HCT116 (cell line): ENCODE measurements at regions not wholly inside any gene's neighbourhood (a gene's known extent, or its start where the extent isn't known, plus 50 kb on each side); places are given as distances from the start of the nearest gene placed in this dataset.

Source experiments
- ATAC-seq: fragments of 200-7000 bp; cut with Tn5 transposase; 2 replicates; pipeline ENCODE4 v1.9.1; 2020; ENCODE audit warnings: mild to moderate bottlenecking, moderate library complexity
- BruUV-seq: library from RNA; stranded (reverse); fragments of 400-500 nt; replicated peaks from 2 replicates; lab custom pipeline; 2021; lab: Mats Ljungman, UMichigan
- CTCF ChIA-PET: fragments of 300-600 bp; sonication (Branson Sonifier 250); formaldehyde crosslinking; loops from one replicate; lab custom pipeline; 2021; ENCODE audit warnings: antibody characterized with exemption; lab: Charles Lee
- POLR2A ChIA-PET: fragments of 300-600, 350-600 bp; sonication (Branson Sonifier 250); formaldehyde crosslinking; loops from one replicate; lab custom pipeline; 2021; ENCODE audit warnings: antibody characterized with exemption; lab: Charles Lee
- RAD21 ChIA-PET, 2 experiments: fragments of 300-600 bp; sonication (Branson Sonifier 250); formaldehyde crosslinking; loops; one replicate each; lab custom pipeline; 2023; ENCODE audit warnings: low total read pairs in 2 of 2; ENCODE audit not compliant: uncharacterized antibody in 2 of 2, unreplicated experiment in 2 of 2, low non-redundant PET in 1 of 2; lab: Charles Lee
- DNase-seq: peaks from one replicate; pipeline ENCODE4 v3.0.0-alpha.2; 2010; ENCODE audit warnings: low read depth, low spot score
- H2AFZ ChIP-seq: fragments of 200-600 bp; shearing (Covaris generic), sonication (generic); 2 replicates; pipeline ENCODE4 v1.6.1; 2017; ENCODE audit warnings: low read depth, mixed run types, mixed read lengths, antibody characterized with exemption, low read length; ENCODE audit not compliant: poor library complexity, severe bottlenecking
- H3K27ac ChIP-seq: 2 replicates; pipeline ENCODE4 v1.5.1; 2012; ENCODE audit warnings: low read depth, low read length
- H3K27me3 ChIP-seq: fragments of 200-600 bp; sonication (generic); 2 replicates; pipeline ENCODE4 v1.6.1; 2016; ENCODE audit warnings: mixed run types, low read length, mixed read lengths; ENCODE audit not compliant: insufficient read depth
- H3K36me3 ChIP-seq, 2 experiments: fragments of 200-500 bp in 1 of 2; fragments of 200-600 bp in 1 of 2; sonication (Bioruptor generic) in 1 of 2; sonication (generic) in 1 of 2; 2 replicates each; pipeline versions ENCODE4 v1.5.1 to v1.6.1; 2014 to 2016; ENCODE audit warnings: low read length in 2 of 2, inconsistent platforms in 1 of 2, mixed read lengths in 1 of 2, mixed run types in 1 of 2; ENCODE audit not compliant: insufficient read depth in 2 of 2, control insufficient read depth in 1 of 2
- H3K4me1 ChIP-seq, 2 experiments: fragments of 200-600 bp in 1 of 2; sonication (generic) in 1 of 2; 2 replicates each; pipeline versions ENCODE4 v1.5.1 to v1.6.1; 2012 to 2017; ENCODE audit warnings: low read length in 2 of 2, inconsistent platforms in 1 of 2, mild to moderate bottlenecking in 1 of 2, mixed read lengths in 1 of 2, mixed run types in 1 of 2, moderate library complexity in 1 of 2; ENCODE audit not compliant: insufficient read depth in 2 of 2, control insufficient read depth in 1 of 2
- H3K4me2 ChIP-seq: fragments of 200-600 bp; sonication (generic); 2 replicates; pipeline ENCODE4 v1.6.1; 2017; ENCODE audit warnings: mixed run types, low read length, mixed read lengths
- H3K4me3 ChIP-seq, 2 experiments: fragments of 200-600 bp in 1 of 2; sonication (generic) in 1 of 2; replicated peaks in 1 of 2; 2 replicates each; pipeline ENCODE4 v1.5.1; 2011 to 2016; ENCODE audit warnings: low read length in 2 of 2, control low read depth in 1 of 2, low read depth in 1 of 2, mild to moderate bottlenecking in 1 of 2, mixed read lengths in 1 of 2, mixed run types in 1 of 2
- H3K79me2 ChIP-seq: fragments of 200-600 bp; sonication (generic); 2 replicates; pipeline ENCODE4 v1.6.1; 2017; ENCODE audit warnings: mild to moderate bottlenecking, mixed run types, low read length, moderate library complexity, mixed read lengths; ENCODE audit not compliant: insufficient read depth
- H3K9ac ChIP-seq: fragments of 200-600 bp; sonication (generic); 2 replicates; pipeline ENCODE4 v1.6.1; 2016; ENCODE audit warnings: low read length, mixed read lengths
- H3K9me2 ChIP-seq: fragments of 200-600 bp; sonication (generic), shearing (Covaris generic); 2 replicates; pipeline ENCODE4 v1.6.1; 2017; ENCODE audit warnings: mixed run types, mild to moderate bottlenecking, moderate library complexity; ENCODE audit not compliant: insufficient read depth
- H3K9me3 ChIP-seq, 2 experiments: fragments of 200-500 bp in 1 of 2; fragments of 200-600 bp in 1 of 2; sonication (Bioruptor generic) in 1 of 2; sonication (generic) in 1 of 2; 2 replicates each; pipeline ENCODE4 v1.6.1; 2014 to 2017; ENCODE audit warnings: low read length in 2 of 2, mixed read lengths in 2 of 2, inconsistent platforms in 1 of 2, low read depth in 1 of 2, mild to moderate bottlenecking in 1 of 2, mixed run types in 1 of 2, moderate library complexity in 1 of 2; ENCODE audit not compliant: control insufficient read depth in 1 of 2, insufficient read depth in 1 of 2
- H4K20me1 ChIP-seq: fragments of 200-600 bp; sonication (generic), shearing (Covaris generic); 2 replicates; pipeline ENCODE4 v1.6.1; 2017; ENCODE audit warnings: mixed run types, mild to moderate bottlenecking, moderate library complexity; ENCODE audit not compliant: insufficient read depth
- ELF1 ChIP-seq: IDR thresholded peaks from 2 replicates; pipeline ENCODE4 v1.6.1; 2012; ENCODE audit warnings: low read depth, borderline replicate concordance
- POLR2AphosphoS5 ChIP-seq: IDR thresholded peaks from 2 replicates; pipeline ENCODE4 v1.6.1; 2011; ENCODE audit warnings: mild to moderate bottlenecking, low read depth, low read length, moderate library complexity
- SIN3A ChIP-seq: IDR thresholded peaks from 2 replicates; pipeline ENCODE4 v1.6.1; 2012; ENCODE audit warnings: low read depth
- SP1 ChIP-seq: IDR thresholded peaks from 2 replicates; pipeline ENCODE4 v1.6.1; 2012; ENCODE audit warnings: low read depth
- TCF7L2 ChIP-seq: IDR thresholded peaks from 2 replicates; pipeline ENCODE4 v1.7.0; 2011; ENCODE audit warnings: borderline replicate concordance, inconsistent platforms; ENCODE audit not compliant: insufficient read depth, insufficient read length; ENCODE audit errors: extremely low read depth
- ZFX ChIP-seq: fragments of 450-650 bp; IDR thresholded peaks from 2 replicates; pipeline ENCODE4 v1.6.1; 2017
- intact Hi-C: fragments of 100-400 bp; cut with micrococcal nuclease; formaldehyde crosslinking; loops from 2 replicates; pipeline ENCODE4 v1.10.0; 2022
- TF ChIP-seq, protein P1 (sequence below): IDR thresholded peaks from 2 replicates; pipeline ENCODE4 v1.6.1; 2012
- TF ChIP-seq, protein P2 (sequence below): IDR thresholded peaks from 2 replicates; pipeline ENCODE4 v1.6.1; 2012
- TF ChIP-seq, protein P3 (sequence below): IDR thresholded peaks from 2 replicates; pipeline ENCODE4 v1.6.1; 2012; ENCODE audit warnings: low read depth

DNA sequence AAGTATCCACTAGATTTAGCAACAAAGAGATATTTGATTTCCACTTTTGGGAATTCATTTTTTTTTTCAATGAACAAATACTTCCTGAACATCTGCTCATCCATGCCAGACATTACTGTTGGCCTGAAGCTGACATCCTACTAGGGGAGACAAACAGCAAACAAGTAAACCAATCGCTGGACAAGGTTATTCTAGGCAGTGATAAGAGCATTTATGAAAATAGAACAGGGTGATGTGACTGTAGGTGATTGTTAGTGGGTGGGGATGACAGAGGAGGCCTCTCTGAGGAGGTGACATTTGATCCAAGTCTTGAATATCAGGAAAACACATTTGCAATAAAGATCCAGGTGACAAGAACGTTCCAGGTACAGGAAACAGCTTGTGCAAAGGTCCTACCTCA, 89.1 kb upstream of the FAM180A start (continued):
- TF ChIP-seq, protein P1, sequence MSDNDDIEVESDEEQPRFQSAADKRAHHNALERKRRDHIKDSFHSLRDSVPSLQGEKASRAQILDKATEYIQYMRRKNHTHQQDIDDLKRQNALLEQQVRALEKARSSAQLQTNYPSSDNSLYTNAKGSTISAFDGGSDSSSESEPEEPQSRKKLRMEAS: no peak
- TF ChIP-seq SP1: no peak

DNA sequence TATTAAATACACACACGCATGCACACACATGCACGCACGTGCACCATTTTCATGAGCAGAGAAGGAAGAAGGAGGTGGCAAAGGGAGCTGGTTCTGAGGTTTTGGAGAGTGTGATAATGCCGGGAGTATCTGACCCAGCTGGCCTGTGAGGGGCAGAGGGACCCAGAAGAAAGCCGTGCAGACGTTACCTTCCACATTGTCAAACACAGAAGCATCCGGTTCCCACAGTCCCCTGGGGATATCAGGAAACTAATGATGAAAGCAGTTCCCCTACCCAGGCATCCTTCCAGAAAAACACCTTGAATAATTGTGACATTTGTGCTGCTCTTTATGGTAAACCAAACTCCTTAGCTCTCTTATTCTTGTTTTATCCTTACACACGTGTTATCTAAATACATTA, 85.7 kb upstream of the FAM180A start:
- H3K27ac ChIP-seq: no peak overlapping the region
- no peaks in the 10 kb centered on the region for H3K36me3 ChIP-seq
- RAD21 ChIA-PET: no interaction called here
- peaks cover 5% of the 10 kb centered on the region; the same call in 1 of the 2 replicates for H3K27me3 ChIP-seq
- DNase-seq: no peak
- POLR2A ChIA-PET: no interaction called here
- intact Hi-C loops: no loop called here
- TF ChIP-seq ZFX (no peak), SP1 (no peak), POLR2AphosphoS5 (no peak), SIN3A (no peak), TCF7L2 (no peak), ELF1 (no peak)
- TF ChIP-seq, protein P1: no peak
- TF ChIP-seq, protein P2, sequence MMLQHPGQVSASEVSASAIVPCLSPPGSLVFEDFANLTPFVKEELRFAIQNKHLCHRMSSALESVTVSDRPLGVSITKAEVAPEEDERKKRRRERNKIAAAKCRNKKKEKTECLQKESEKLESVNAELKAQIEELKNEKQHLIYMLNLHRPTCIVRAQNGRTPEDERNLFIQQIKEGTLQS: no peak
- TF ChIP-seq, protein P3, sequence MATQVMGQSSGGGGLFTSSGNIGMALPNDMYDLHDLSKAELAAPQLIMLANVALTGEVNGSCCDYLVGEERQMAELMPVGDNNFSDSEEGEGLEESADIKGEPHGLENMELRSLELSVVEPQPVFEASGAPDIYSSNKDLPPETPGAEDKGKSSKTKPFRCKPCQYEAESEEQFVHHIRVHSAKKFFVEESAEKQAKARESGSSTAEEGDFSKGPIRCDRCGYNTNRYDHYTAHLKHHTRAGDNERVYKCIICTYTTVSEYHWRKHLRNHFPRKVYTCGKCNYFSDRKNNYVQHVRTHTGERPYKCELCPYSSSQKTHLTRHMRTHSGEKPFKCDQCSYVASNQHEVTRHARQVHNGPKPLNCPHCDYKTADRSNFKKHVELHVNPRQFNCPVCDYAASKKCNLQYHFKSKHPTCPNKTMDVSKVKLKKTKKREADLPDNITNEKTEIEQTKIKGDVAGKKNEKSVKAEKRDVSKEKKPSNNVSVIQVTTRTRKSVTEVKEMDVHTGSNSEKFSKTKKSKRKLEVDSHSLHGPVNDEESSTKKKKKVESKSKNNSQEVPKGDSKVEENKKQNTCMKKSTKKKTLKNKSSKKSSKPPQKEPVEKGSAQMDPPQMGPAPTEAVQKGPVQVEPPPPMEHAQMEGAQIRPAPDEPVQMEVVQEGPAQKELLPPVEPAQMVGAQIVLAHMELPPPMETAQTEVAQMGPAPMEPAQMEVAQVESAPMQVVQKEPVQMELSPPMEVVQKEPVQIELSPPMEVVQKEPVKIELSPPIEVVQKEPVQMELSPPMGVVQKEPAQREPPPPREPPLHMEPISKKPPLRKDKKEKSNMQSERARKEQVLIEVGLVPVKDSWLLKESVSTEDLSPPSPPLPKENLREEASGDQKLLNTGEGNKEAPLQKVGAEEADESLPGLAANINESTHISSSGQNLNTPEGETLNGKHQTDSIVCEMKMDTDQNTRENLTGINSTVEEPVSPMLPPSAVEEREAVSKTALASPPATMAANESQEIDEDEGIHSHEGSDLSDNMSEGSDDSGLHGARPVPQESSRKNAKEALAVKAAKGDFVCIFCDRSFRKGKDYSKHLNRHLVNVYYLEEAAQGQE: no peak
- TF ChIP-seq, all 23 proteins: peak for 0
- Histone ChIP-seq H3K4me3 (no peak overlapping the region), H2AFZ (no peak overlapping the region), H3K9me2 (no peaks in the 10 kb centered on the region), H3K9ac (no peak overlapping the region), H3K4me2 (no peak overlapping the region), H3K9me3 (no peaks in the 10 kb centered on the region), H3K79me2 (no peaks in the 10 kb centered on the region), H4K20me1 (no peaks in the 10 kb centered on the region), H3K4me1 (no peaks in the 10 kb centered on the region)
- no peak for ATAC-seq
- CTCF ChIA-PET: no interaction called here
- no TSS peak for BruUV-seq
